Activated T-cell treated with anti-CD3 and anti-CD28 coated beads, Interleukin-2, amount 50 U/mL, for 24 hours (primary cell): ENCODE measurements at regions not wholly inside any gene's neighbourhood (a gene's known extent, or its start where the extent isn't known, plus 50 kb on each side); places are given as distances from the start of the nearest gene placed in this dataset.

ENCODE experiments used
- DNase-seq: peaks from one replicate; pipeline ENCODE4 v3.0.0-alpha.2; 2020
- H3K27ac Mint-ChIP-seq: 2 replicates; pipeline ENCODE4 v1.8.0; 2020; ENCODE audit warnings: mild to moderate bottlenecking, mixed read lengths
- H3K27me3 Mint-ChIP-seq: 2 replicates; pipeline ENCODE4 v1.8.0; 2020; ENCODE audit warnings: mixed read lengths
- H3K36me3 Mint-ChIP-seq: 2 replicates; pipeline ENCODE4 v1.8.0; 2020; ENCODE audit warnings: low read depth, mixed read lengths
- H3K4me1 Mint-ChIP-seq: 2 replicates; pipeline ENCODE4 v1.8.0; 2020; ENCODE audit warnings: low read depth, mixed read lengths
- H3K4me3 Mint-ChIP-seq: 2 replicates; pipeline ENCODE4 v1.8.0; 2020; ENCODE audit warnings: mild to moderate bottlenecking, moderate library complexity, mixed read lengths
- H3K9me3 Mint-ChIP-seq: 2 replicates; pipeline ENCODE4 v1.8.0; 2020; ENCODE audit warnings: mixed read lengths

DNA sequence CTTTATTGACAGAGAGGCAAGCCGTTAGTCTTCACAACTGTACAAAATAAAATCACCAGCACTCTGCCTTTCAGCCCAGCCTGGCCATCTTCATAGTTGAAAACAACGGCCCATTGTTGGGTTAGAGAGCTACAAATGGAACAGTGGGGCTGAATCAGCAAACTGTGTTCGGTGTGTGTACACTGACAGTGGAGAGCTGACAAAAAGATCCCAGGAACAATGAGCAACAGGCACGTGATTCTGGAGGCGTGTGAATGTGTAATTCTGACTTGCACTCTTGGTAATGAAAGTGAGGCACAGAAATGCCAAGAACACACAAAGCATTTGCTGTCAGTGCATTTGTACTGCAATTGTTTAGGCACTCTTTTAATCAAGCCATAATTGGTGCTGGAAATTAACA, 303.7 kb downstream of the WDR11 start:
- Mint-ChIP-seq H3K27me3 (no peaks in the 10 kb centered on the region), H3K4me3 (no peak overlapping the region), H3K27ac (no peak overlapping the region), H3K4me1 (peaks cover 4% of the 10 kb centered on the region), H3K9me3 (peaks cover 8% of the 10 kb centered on the region), H3K36me3 (no peaks in the 10 kb centered on the region)
- no peak for DNase-seq

DNA sequence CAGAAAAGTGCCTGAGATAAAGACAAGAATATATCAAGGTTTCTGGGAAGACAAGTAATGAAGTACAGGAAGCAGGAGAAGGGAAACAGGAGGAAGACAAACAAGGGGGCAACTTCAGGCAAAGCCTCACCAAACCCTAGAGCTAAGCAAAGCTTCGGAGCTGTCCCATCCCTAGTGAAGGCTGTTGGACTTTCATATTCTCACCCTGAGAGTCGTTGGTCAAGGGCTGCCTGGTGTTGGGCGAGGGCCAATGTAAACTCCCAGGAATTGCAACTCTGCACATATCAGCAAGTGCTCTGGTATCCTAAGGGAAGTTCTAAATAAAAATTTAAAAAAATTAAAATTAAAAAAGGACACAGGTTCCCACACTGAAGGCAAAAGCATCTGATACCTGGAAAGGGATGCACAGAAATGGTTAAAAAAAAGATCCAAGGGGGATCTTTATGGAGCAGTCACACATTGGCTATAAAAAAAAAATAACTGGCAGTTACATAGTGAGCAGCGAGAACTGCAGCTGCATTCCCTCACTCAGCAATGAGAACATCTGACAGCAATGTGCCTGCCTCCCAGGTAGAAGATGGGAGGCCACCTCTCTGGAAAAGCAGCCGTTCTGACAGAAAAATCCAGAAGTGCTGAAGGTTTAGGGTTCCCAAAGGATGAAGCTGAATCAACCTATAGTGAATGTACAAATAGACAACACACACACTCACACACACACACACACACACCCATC, 304.7 kb downstream of the WDR11 start:
- Mint-ChIP-seq H3K9me3 (peaks cover 8% of the 10 kb centered on the region), H3K36me3 (no peaks in the 10 kb centered on the region), H3K27me3 (no peaks in the 10 kb centered on the region), H3K27ac (no peak overlapping the region), H3K4me1 (peaks cover 4% of the 10 kb centered on the region), H3K4me3 (no peak overlapping the region)
- no peak for DNase-seq

DNA sequence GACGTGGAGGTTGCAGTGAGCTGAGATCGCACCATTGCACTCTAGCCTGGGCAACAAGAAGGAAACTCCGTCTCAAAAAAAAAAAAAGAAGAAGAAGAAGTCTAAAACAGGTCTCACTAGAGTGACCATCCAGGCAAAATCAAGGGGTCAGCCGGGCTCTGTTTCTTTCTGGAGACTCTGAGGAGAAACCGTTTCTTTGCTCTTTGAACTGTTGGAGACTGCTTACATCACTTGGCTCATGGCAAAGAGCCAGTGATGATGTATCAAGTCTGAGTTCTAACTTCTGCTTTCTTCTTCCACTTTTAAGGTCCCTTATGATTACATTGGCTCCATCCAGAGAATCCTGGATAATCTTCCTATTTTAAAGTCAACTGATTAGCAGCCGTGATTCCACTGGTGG, 306.8 kb downstream of the WDR11 start:
- Mint-ChIP-seq H3K4me3 (no peak overlapping the region), H3K4me1 (peaks cover 4% of the 10 kb centered on the region), H3K27ac (no peak overlapping the region), H3K36me3 (no peaks in the 10 kb centered on the region), H3K9me3 (peaks cover 8% of the 10 kb centered on the region), H3K27me3 (no peaks in the 10 kb centered on the region)
- DNase-seq, result no peak

DNA sequence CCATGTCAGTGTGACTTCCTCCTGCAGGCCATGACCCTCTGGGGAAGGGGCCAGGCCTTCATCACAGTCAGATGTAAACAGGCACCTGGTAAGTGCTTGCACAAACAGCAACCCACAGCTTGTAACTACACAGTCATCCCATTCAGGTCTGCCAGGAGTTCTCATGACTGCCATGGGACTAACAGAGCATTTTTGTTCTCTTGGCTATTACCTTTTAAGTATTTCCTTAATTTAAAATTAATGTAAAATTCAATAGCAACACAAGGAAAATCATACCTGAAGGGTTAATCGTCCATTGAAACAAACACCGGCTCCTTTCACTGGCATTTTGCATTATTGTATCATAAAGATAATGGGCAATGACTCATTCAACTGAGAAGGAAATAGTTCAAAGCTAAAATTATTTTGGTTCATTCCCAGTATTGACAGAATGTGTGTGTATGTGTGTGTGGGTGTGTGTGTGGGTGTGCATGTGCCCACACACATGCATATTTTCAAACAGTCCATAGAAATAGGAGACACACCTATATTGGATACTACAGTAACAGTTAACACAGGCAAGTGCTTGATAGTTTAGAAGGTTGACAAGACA, 307.9 kb downstream of the WDR11 start:
- no peak overlapping the region for H3K27ac Mint-ChIP-seq
- no peak for DNase-seq
- H3K36me3 Mint-ChIP-seq, result no peaks in the 10 kb centered on the region
- H3K4me1 Mint-ChIP-seq, result peaks cover 4% of the 10 kb centered on the region
- H3K9me3 Mint-ChIP-seq, result peaks cover 11% of the 10 kb centered on the region
- no peaks in the 10 kb centered on the region for H3K27me3 Mint-ChIP-seq
- no peak overlapping the region for H3K4me3 Mint-ChIP-seq

DNA sequence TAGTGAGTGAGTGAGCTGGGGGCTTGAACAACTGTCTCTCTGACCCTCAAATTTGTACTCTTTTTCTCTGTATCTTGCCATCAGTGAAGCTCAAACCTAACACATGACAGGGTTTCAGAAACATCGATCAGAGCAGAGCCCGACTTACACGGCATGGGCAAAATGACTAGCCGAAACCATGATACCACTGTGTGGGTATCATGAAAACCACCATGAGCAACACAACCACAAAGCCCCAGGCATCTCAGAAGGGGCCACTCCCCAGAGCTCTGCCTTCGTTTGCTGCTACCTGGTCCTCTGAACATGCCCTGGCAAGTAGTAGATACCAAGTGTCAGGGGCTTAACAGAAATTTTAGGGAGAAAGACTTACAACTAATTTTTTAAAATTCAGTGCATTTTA, 308.5 kb downstream of the WDR11 start:
- Mint-ChIP-seq H3K4me3 (no peak overlapping the region), H3K4me1 (peaks cover 4% of the 10 kb centered on the region), H3K9me3 (peaks cover 11% of the 10 kb centered on the region), H3K27me3 (no peaks in the 10 kb centered on the region), H3K27ac (no peak overlapping the region), H3K36me3 (no peaks in the 10 kb centered on the region)
- no peak for DNase-seq

DNA sequence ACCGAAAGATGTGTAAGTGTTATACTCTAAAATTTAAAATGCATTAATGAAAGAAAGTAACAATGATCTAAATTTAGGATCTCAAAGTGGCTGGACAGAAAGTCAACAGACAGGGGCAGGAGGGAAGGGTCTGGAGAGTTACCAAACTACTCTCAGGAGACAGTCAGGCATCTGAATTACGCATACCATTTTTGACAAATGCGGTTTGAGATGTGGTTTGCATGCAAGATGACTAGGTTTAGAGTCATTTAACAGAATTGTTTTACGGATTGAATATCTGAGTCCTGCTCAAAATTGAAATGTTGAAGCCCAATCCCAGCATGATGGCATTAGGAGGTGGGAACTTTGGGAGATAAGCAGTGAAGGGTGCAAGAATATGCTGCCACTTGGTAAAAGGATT, 314.1 kb downstream of the WDR11 start:
- DNase-seq, result no peak
- no peaks in the 10 kb centered on the region for H3K36me3 Mint-ChIP-seq
- H3K9me3 Mint-ChIP-seq, result peaks cover 2% of the 10 kb centered on the region
- H3K27me3 Mint-ChIP-seq, result no peaks in the 10 kb centered on the region
- no peaks in the 10 kb centered on the region for H3K4me1 Mint-ChIP-seq
- no peak overlapping the region for H3K4me3 Mint-ChIP-seq
- H3K27ac Mint-ChIP-seq, result no peak overlapping the region

DNA sequence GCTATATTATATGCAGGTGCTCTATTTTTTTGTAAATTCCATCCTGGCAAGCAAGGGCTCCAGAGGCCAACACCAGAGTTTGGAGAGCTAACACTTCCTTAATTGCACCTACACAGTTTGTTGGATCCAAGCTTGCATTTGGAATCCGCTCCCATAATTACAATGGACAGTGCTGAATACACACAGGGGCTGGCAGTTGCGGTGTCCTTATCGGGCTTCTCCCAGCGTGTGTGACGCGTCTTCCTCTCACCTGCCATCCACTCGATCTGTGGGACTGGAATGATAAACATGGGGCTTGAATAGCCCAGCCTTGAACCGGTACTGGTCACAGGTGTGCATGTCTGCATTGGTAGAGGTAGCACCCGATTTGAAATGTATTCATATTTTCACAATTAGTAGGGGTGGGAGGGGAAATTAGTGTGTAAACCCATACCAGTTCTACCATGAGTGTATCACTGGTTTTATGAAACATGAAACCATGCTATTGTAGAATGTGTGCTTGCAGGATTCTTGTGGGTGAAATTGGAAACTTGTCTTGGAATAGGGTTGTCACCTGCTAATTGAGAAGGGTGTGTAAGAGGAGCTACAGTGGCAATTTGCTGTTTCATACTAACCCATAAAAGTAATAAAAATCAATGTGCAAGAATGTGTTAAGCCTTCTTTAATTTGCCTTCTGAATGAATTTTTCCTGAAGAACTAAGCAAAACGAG, 316.5 kb downstream of the WDR11 start:
- no peaks in the 10 kb centered on the region for H3K4me1 Mint-ChIP-seq
- no peak for DNase-seq
- no peaks in the 10 kb centered on the region for H3K27me3 Mint-ChIP-seq
- H3K4me3 Mint-ChIP-seq, result no peak overlapping the region
- no peaks in the 10 kb centered on the region for H3K36me3 Mint-ChIP-seq
- peaks cover 2% of the 10 kb centered on the region for H3K9me3 Mint-ChIP-seq
- no peak overlapping the region for H3K27ac Mint-ChIP-seq

DNA sequence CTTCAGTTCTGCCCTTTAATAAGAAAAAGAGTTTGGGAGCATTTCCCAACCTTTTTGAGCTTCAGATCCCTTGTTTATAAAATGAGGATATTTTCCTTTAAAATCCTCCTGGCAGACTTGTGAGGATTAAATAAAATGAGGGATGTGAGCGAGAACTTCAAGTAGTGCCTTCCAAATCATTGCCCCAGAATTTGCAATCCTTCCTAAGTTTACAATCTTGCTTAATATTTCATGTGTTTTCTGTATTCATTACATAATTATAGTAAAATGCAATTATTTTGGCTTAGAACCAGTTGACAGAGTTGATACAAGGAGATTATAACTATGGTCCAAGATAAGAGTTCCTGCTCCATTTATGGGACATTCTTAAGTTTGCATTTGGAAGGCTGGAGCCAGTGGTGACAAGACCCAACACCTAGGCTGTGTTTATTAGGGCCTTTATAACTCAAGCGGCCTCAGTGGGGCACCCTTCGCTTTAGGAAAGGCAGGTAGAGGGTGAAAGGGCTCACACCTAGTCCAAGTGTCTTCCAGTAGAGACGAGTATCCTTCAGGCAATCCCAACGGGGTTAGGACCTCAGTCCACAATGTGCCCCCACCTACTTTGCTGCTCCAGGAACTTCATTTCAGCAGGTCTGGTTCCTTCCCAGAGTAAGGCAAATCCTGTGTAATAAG, 317.5 kb downstream of the WDR11 start:
- no peaks in the 10 kb centered on the region for H3K4me1 Mint-ChIP-seq
- no peak overlapping the region for H3K27ac Mint-ChIP-seq
- DNase-seq, result no peak
- H3K36me3 Mint-ChIP-seq, result no peaks in the 10 kb centered on the region
- H3K4me3 Mint-ChIP-seq, result no peak overlapping the region
- H3K27me3 Mint-ChIP-seq, result no peaks in the 10 kb centered on the region
- H3K9me3 Mint-ChIP-seq, result peaks cover 2% of the 10 kb centered on the region

DNA sequence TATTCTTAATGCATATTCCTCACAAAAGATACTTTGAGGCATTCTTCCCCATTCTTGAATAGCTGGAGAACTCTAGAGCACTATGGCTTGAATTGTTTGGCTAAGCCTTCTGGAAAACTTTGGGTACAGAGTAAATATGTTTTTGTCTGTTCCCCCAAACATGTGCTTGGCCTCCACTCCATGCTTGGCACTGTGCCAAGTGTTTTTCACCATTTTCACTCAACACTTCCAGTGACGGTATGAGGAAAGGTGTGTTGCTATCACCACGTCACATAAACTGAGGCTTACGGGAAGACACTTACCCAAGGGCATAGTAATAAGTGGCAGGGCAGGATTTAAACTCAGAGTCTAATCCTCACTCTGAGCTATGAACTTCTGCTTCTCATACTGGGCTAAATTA, 318.2 kb downstream of the WDR11 start:
- Mint-ChIP-seq H3K27ac (no peak overlapping the region), H3K27me3 (no peaks in the 10 kb centered on the region), H3K9me3 (no peaks in the 10 kb centered on the region), H3K4me1 (no peaks in the 10 kb centered on the region), H3K4me3 (no peak overlapping the region), H3K36me3 (no peaks in the 10 kb centered on the region)
- DNase-seq, result no peak

DNA sequence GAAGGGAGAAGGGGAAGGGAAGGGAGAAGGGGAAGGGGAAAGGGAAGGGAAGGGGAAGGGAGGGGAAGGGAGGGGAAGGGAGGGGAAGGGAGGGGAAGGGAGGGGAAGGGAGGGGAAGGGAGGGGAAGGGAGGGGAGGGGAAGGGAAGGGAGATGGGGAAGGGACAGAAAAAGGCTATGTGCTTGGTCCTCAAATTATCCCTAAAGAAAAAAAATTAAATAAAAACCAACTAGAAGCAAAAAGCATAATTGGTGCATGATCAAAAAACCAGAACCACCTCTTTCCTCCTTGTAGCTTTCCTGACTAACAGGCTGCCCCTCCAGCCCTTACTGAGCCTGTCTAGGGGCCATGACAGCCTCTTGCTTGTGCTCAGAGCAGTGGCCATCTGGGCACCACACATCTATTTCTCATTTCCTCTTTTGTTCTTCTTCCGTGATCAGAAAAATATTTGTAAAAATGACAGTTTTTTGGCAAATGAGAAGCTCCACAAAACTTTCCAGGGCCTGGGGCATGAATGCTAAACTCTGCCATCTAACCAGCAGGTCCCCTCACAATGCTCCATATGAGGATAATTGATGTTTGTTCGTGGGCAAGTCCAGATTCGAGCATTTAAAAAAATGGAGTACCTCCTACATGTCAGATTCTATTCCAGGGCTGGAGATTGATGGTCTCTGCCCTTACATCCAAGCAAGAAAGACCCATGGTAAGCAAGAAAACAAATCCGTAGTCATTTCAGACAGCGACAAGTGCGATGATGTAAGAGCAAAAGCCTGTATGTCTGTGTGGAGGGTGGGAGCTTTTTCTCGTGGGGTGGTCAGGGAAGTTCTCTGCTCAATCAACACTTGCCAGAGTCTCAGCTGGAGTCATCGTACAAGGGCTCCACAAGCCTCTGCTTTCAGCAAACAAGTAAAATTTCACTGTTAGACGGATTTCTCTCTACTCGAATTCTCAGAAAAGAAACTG, 320.9 kb downstream of the WDR11 start:
- Mint-ChIP-seq H3K27ac (no peak overlapping the region), H3K36me3 (no peaks in the 10 kb centered on the region), H3K4me3 (no peak overlapping the region), H3K9me3 (no peaks in the 10 kb centered on the region), H3K27me3 (no peaks in the 10 kb centered on the region), H3K4me1 (no peaks in the 10 kb centered on the region)
- DNase-seq, result no peak

DNA sequence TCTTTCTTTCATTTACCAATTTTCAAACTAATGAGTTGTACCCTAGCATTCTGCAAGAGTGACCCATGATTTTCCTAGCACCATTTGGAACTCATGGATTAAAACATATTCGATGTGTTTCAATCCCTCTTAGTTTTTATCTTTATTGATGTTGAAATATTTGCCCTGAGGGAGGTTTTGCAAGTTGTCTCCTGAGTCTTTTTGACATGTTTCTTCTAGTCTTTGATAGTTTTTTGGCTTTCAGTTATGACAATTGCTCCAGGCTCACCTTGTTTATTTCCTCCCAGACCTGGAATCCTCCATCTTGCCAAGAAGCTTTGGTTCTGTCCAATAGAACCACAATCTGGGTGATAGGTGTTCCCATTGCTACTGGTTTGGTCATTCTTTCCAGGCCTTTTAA, 327.8 kb downstream of the WDR11 start:
- DNase-seq, result no peak
- Mint-ChIP-seq H3K27me3 (no peaks in the 10 kb centered on the region), H3K27ac (no peak overlapping the region), H3K9me3 (no peaks in the 10 kb centered on the region), H3K4me3 (no peak overlapping the region), H3K36me3 (no peaks in the 10 kb centered on the region), H3K4me1 (no peaks in the 10 kb centered on the region)

DNA sequence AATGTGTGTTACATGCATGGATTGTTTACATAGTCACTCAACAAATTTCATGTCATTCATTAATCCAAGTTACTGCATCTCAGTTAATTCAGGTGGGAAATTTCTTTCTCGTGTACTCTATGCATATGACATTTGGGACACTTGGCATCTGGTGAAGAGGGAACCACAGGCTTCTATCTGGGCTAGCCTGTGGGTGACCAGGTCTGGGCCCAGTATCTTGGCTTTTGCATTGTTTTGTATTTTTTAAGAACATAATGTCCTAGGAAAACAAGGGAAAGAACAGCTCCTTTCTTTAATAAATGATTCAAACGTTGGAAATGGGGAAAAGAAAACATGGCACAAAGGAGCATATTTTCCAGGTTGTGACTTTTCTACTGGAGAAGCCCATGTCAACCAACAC, 331.1 kb downstream of the WDR11 start:
- no peaks in the 10 kb centered on the region for H3K9me3 Mint-ChIP-seq
- no peaks in the 10 kb centered on the region for H3K4me1 Mint-ChIP-seq
- no peaks in the 10 kb centered on the region for H3K27me3 Mint-ChIP-seq
- H3K36me3 Mint-ChIP-seq, result no peaks in the 10 kb centered on the region
- no peak for DNase-seq
- no peak overlapping the region for H3K27ac Mint-ChIP-seq
- H3K4me3 Mint-ChIP-seq, result no peak overlapping the region

DNA sequence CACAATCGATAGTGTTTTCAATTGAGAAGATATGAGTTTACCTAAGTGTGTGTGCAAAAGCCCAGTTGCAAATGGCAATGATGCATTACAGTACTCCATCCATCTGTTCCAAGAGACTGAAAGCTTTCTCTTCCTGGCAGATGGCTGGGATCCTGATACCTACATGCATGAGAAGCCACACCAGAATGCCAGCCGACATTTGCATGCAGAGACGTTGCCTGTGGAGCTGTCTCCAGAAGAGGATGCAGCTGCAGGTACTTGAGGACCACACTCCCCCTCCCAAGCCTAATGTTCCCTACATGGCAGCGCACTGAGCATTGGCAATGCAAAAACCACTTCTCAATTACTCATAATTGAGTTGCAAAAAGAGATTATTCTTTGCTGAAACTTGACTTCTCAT, 332.1 kb downstream of the WDR11 start:
- no peaks in the 10 kb centered on the region for H3K36me3 Mint-ChIP-seq
- no peaks in the 10 kb centered on the region for H3K4me1 Mint-ChIP-seq
- no peak for DNase-seq
- H3K27ac Mint-ChIP-seq, result no peak overlapping the region
- H3K9me3 Mint-ChIP-seq, result no peaks in the 10 kb centered on the region
- H3K4me3 Mint-ChIP-seq, result no peak overlapping the region
- H3K27me3 Mint-ChIP-seq, result no peaks in the 10 kb centered on the region

DNA sequence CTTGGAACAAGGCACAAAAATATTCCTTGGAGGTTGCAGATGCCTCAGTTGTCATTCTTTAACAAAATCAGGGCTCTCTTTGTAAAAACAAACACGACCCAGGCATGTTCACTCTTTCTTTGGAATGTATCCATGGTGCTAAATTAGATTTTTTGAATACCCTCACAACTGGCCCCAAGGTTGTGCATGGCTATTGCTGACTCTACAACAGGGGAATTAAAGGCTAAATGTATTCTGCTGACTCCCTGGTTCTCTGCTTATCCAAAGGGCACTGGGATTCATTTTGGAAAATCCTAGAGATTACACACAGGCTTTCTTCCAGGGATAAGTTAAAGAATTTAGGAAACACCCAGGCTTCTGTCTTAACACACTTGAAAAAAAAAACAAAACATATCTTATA, 332.5 kb downstream of the WDR11 start:
- no peaks in the 10 kb centered on the region for H3K9me3 Mint-ChIP-seq
- H3K4me1 Mint-ChIP-seq, result no peaks in the 10 kb centered on the region
- no peak overlapping the region for H3K4me3 Mint-ChIP-seq
- no peaks in the 10 kb centered on the region for H3K36me3 Mint-ChIP-seq
- H3K27me3 Mint-ChIP-seq, result no peaks in the 10 kb centered on the region
- H3K27ac Mint-ChIP-seq, result no peak overlapping the region
- no peak for DNase-seq
